Activated B cell treated with CpG ODN at 0.5 μM for 24 hours (primary cell): ENCODE measurements at regions not wholly inside any gene's neighbourhood (a gene's known extent, or its start where the extent isn't known, plus 50 kb on each side); places are given as distances from the start of the nearest gene placed in this dataset.

Experiments used
- ATAC-seq: fragments of 200-7000 bp; cut with Tn5 transposase; one replicate; pipeline ENCODE4 v1.10.0; 2021; ENCODE audit warnings: low read depth, mild to moderate bottlenecking, moderate library complexity
- CTCF ChIA-PET: fragments of 350-600 bp; sonication (Branson Sonifier 250); formaldehyde crosslinking; loops from one replicate; lab custom pipeline; 2021; ENCODE audit warnings: antibody characterized with exemption; lab: Charles Lee
- POLR2A ChIA-PET: fragments of 350-600 bp; sonication (Branson Sonifier 250); formaldehyde crosslinking; loops from one replicate; lab custom pipeline; 2021; ENCODE audit warnings: antibody characterized with exemption; lab: Charles Lee
- DNase-seq: peaks from one replicate; pipeline ENCODE4 v3.0.0; 2022
- H3K27ac Mint-ChIP-seq: one replicate; pipeline ENCODE4 v1.8.0; 2020; ENCODE audit warnings: mixed read lengths
- H3K27me3 Mint-ChIP-seq: one replicate; pipeline ENCODE4 v1.8.0; 2021; ENCODE audit warnings: mixed read lengths
- H3K36me3 Mint-ChIP-seq: one replicate; pipeline ENCODE4 v1.8.0; 2021; ENCODE audit warnings: low read depth, mixed read lengths
- H3K4me1 Mint-ChIP-seq: one replicate; pipeline ENCODE4 v1.8.0; 2021; ENCODE audit warnings: mixed read lengths
- H3K4me3 Mint-ChIP-seq: one replicate; pipeline ENCODE4 v1.8.0; 2020; ENCODE audit warnings: mild to moderate bottlenecking, mixed read lengths
- H3K9me3 Mint-ChIP-seq: one replicate; pipeline ENCODE4 v1.8.0; 2020; ENCODE audit warnings: mixed read lengths
- intact Hi-C: fragments of 100-400 bp; cut with micrococcal nuclease; formaldehyde crosslinking; loops from one replicate; pipeline ENCODE4 v1.15.1; 2024
- TF ChIP-seq, protein P1 (sequence below): fragments of 200-600 bp; IDR thresholded peaks from one replicate; pipeline ENCODE4 v1.8.0; 2022; ENCODE audit warnings: antibody characterized with exemption, mild to moderate bottlenecking

DNA sequence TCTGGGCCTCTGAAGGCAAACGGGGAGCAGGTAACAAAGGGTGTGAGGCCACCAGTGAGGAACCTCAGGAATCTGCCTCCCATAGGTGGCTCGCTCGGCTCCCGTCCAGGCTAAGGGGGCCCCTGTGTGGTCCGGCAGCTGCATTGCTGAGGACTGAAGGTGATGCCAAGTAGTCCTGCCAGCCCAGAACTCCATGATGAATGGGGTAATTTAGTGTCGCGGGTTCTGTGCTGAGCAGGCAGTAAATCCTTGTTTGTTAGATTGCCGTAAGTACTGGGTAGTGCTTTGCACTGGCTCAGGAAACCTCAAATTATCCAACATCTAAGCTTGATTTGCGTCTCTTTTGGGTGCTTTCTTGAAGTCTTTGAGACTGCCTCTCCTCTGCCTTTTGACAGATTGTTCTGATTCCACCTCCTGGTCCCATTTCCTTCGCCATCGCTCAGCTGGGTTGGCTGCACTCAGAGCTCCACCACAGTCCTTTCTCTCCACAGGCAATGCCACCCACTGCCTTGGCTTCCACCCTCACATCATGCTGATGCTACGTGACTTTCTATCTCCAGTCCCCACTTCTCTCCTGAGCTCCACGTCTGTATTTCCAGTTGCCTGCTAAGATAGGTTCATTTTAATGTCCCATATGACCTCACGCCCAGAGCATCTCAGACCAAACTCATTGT lies 392.0 kb downstream of the FUT8 start:
- CTCF ChIA-PET = no interaction called here
- TF ChIP-seq, protein P1, sequence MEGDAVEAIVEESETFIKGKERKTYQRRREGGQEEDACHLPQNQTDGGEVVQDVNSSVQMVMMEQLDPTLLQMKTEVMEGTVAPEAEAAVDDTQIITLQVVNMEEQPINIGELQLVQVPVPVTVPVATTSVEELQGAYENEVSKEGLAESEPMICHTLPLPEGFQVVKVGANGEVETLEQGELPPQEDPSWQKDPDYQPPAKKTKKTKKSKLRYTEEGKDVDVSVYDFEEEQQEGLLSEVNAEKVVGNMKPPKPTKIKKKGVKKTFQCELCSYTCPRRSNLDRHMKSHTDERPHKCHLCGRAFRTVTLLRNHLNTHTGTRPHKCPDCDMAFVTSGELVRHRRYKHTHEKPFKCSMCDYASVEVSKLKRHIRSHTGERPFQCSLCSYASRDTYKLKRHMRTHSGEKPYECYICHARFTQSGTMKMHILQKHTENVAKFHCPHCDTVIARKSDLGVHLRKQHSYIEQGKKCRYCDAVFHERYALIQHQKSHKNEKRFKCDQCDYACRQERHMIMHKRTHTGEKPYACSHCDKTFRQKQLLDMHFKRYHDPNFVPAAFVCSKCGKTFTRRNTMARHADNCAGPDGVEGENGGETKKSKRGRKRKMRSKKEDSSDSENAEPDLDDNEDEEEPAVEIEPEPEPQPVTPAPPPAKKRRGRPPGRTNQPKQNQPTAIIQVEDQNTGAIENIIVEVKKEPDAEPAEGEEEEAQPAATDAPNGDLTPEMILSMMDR = no peak
- ATAC-seq = no peak
- no peaks in the 10 kb centered on the region for H3K27me3 Mint-ChIP-seq
- no peak for DNase-seq
- POLR2A ChIA-PET = no interaction called here
- peaks cover 6% of the 10 kb centered on the region for H3K9me3 Mint-ChIP-seq
- no peaks in the 10 kb centered on the region for H3K4me1 Mint-ChIP-seq
- H3K4me3 Mint-ChIP-seq = no peak overlapping the region
- no peak overlapping the region for H3K27ac Mint-ChIP-seq
- intact Hi-C loops = no loop called here
- no peaks in the 10 kb centered on the region for H3K36me3 Mint-ChIP-seq

DNA sequence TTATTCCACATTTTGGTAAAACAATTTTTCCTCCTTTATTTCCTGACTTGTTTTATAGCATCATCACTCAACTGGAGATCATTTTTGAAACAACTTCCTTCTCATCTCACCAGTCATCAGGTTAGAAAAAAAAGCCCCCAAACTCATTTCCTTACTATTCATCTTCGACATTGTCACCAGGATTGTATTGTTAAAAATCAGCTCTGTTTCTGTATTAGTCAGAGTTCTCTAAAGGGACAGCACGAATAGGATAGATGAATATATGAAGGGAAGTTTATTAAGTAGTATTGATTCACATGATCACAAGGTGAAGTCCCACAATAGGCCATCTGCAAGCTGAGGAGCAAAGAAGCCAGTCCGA lies 392.6 kb downstream of the FUT8 start:
- DNase-seq (no peak), ATAC-seq (no peak)
- CTCF ChIA-PET = no interaction called here
- Mint-ChIP-seq H3K4me3 (no peak overlapping the region), H3K4me1 (no peaks in the 10 kb centered on the region), H3K27ac (no peak overlapping the region), H3K27me3 (no peaks in the 10 kb centered on the region), H3K9me3 (peaks cover 6% of the 10 kb centered on the region), H3K36me3 (no peaks in the 10 kb centered on the region)
- POLR2A ChIA-PET = no interaction called here
- TF ChIP-seq, protein P1 = no peak
- intact Hi-C loops = no loop called here

DNA sequence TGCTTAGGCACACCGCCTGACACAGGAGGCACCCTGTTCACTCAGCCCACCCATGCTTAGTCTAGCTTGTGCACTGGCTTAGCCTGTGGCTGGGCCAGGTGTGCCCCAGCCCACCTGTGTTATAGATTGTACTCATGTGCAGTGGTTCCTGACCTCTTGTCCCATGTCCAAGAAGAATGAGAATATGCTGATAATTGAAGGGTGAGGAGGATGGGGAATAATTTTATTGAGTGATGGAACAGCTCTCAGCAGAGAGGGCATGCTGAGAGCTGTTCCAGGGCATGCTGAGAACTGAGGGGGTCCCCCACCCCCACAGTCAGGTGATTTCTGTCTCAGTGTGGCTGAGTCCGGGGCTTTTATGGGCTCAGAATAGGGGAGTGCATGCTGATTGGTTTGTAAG lies 395.9 kb downstream of the FUT8 start:
- no peaks in the 10 kb centered on the region for H3K9me3 Mint-ChIP-seq
- CTCF ChIA-PET = no interaction called here
- no peak for DNase-seq

DNA sequence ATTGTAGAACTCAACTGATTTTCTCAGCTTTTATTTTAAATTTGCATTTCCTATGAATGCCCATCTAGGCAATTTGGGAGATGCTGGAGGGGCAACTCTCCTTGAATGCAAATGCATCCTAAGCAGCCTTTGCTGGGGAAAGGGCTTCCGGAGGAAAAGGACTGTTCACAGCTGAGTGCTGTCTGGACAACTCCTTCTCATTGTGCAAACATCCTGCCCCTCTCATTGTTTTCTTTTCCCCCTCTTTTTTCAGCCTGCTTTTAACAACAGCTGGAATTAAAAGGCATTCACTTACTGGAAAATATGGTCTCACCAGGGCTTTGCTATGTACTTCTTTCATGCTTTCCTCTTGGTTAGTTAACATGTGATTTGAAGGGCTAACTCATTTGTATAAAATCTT lies 397.8 kb downstream of the FUT8 start:
- TF ChIP-seq, protein P1 = no peak
- no peak overlapping the region for H3K4me3 Mint-ChIP-seq
- no peak for ATAC-seq
- H3K9me3 Mint-ChIP-seq = no peaks in the 10 kb centered on the region
- intact Hi-C loops = no loop called here
- ChIA-PET POLR2A (no interaction called here), CTCF (interaction anchor here (1.6 kb wide), 1 partner anchor 15 kb away, joined by 4 read pairs; no protein-coding TSS in a partner anchor)
- H3K27ac Mint-ChIP-seq = no peak overlapping the region
- no peaks in the 10 kb centered on the region for H3K36me3 Mint-ChIP-seq
- H3K4me1 Mint-ChIP-seq = no peaks in the 10 kb centered on the region
- DNase-seq = no peak
- no peaks in the 10 kb centered on the region for H3K27me3 Mint-ChIP-seq

More for the DNA sequence above, 395.9 kb downstream of the FUT8 start:
- intact Hi-C loops = no loop called here
- H3K4me3 Mint-ChIP-seq = no peak overlapping the region
- no peaks in the 10 kb centered on the region for H3K36me3 Mint-ChIP-seq
- ATAC-seq = no peak
- TF ChIP-seq, protein P1 = no peak
- no peaks in the 10 kb centered on the region for H3K27me3 Mint-ChIP-seq
- no peaks in the 10 kb centered on the region for H3K4me1 Mint-ChIP-seq
- H3K27ac Mint-ChIP-seq = no peak overlapping the region
- POLR2A ChIA-PET = no interaction called here

DNA sequence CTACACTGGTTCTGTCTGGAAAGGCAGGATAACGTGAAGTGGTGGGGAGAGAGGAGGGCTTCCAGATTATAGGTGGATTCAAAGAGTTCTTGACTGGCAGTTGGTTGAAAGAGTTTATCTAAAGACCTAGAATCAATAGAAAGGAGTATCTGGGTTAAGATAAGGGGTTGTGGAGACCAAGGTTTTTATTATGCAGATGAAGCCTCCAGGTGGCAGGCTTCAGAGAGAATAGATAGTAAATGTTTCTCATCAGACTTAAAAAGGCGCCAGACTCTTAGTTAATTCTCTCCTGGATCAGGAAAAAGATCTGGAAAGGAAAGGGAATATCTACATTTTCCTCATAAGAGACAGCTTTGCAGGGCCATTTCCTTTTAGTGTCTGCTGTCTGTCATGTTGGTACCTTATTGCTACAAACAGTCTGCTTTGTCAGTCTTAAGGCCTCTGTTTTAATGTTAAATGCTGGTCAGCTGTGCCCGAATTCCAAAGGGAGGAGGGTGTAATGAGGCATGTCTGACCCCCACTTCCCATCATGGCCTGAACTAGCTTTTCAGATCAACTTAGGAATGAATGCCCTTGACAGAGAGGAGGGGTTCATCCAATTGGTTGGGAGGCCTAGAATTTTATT lies 401.3 kb downstream of the FUT8 start:
- CTCF ChIA-PET = no interaction called here
- DNase-seq (no peak), ATAC-seq (no peak)
- TF ChIP-seq, protein P1 = no peak
- no peak overlapping the region for H3K27ac Mint-ChIP-seq
- no peaks in the 10 kb centered on the region for H3K36me3 Mint-ChIP-seq
- no peak overlapping the region for H3K4me3 Mint-ChIP-seq
- POLR2A ChIA-PET = no interaction called here
- no peaks in the 10 kb centered on the region for H3K4me1 Mint-ChIP-seq
- H3K27me3 Mint-ChIP-seq = no peaks in the 10 kb centered on the region
- intact Hi-C loops = no loop called here
- H3K9me3 Mint-ChIP-seq = no peaks in the 10 kb centered on the region
